CD4-positive, alpha-beta T cell treated with Interleukin-1 beta for 1 hour (primary cell): ENCODE measurements at regions not wholly inside any gene's neighbourhood (a gene's known extent, or its start where the extent isn't known, plus 50 kb on each side); places are given as distances from the start of the nearest gene placed in this dataset.

Experiments
- DNase-seq, 2 donors: peaks; one replicate each; pipeline ENCODE4 v3.0.0-alpha.2; 2020 to 2022

- DNase-seq = no peak
Measured at GRCh38 chr7:26011039-26011696, 140.8 kb upstream of the NFE2L3 start.

- DNase-seq = no peak
Measured at GRCh38 chr7:26013551-26014083, 138.4 kb upstream of the NFE2L3 start.

GRCh38 chr7:26022982-26023381 lies 129.0 kb upstream of the NFE2L3 start:
- no peak for DNase-seq

GRCh38 chr7:26029911-26030310 lies 122.1 kb upstream of the NFE2L3 start:
- no peak for DNase-seq

GRCh38 chr7:26034391-26034790 lies 117.6 kb upstream of the NFE2L3 start:
- DNase-seq = no peak

GRCh38 chr7:26035552-26035951 lies 116.4 kb upstream of the NFE2L3 start:
- DNase-seq = no peak

- no peak for DNase-seq
Measured at GRCh38 chr7:26036092-26036491, 115.9 kb upstream of the NFE2L3 start.

GRCh38 chr7:26038201-26038990 lies 113.6 kb upstream of the NFE2L3 start:
- no peak for DNase-seq

GRCh38 chr7:26040085-26040484 lies 111.9 kb upstream of the NFE2L3 start:
- DNase-seq = no peak

GRCh38 chr7:26042237-26042636 lies 109.8 kb upstream of the NFE2L3 start:
- no peak for DNase-seq

- no peak for DNase-seq
Measured at GRCh38 chr7:26043801-26044200, 108.2 kb upstream of the NFE2L3 start.

GRCh38 chr7:26044320-26044719 lies 107.7 kb upstream of the NFE2L3 start:
- no peak for DNase-seq

GRCh38 chr7:26046150-26046549 lies 105.8 kb upstream of the NFE2L3 start:
- no peak for DNase-seq

GRCh38 chr7:26046878-26047277 lies 105.1 kb upstream of the NFE2L3 start:
- no peak for DNase-seq

GRCh38 chr7:26048663-26049062 lies 103.3 kb upstream of the NFE2L3 start:
- no peak for DNase-seq

GRCh38 chr7:26049081-26049480 lies 102.9 kb upstream of the NFE2L3 start:
- DNase-seq = no peak

GRCh38 chr7:26051021-26051420 lies 101.0 kb upstream of the NFE2L3 start:
- DNase-seq = no peak

- no peak for DNase-seq
Measured at GRCh38 chr7:26052706-26053105, 99.3 kb upstream of the NFE2L3 start.

GRCh38 chr7:26054386-26054785 lies 97.6 kb upstream of the NFE2L3 start:
- no peak for DNase-seq

- DNase-seq = no peak
Measured at GRCh38 chr7:26055241-26055640, 96.8 kb upstream of the NFE2L3 start.

GRCh38 chr7:26060733-26061677 lies 91.0 kb upstream of the NFE2L3 start:
- DNase-seq = no peak

- peak; percentile 63 to 75 for DNase-seq
Measured at GRCh38 chr7:26061678-26062603, 90.1 kb upstream of the NFE2L3 start.
